GM23338 (cell line): ENCODE measurements at regions not wholly inside any gene's neighbourhood (a gene's known extent, or its start where the extent isn't known, plus 50 kb on each side); places are given as distances from the start of the nearest gene placed in this dataset.

Experiments
- EZH2 ChIP-seq: fragments of 200-600 bp; sonication (generic); IDR thresholded peaks from one replicate; pipeline ENCODE4 v1.8.0; 2017; ENCODE audit warnings: antibody characterized with exemption, mild to moderate bottlenecking, low read depth; ENCODE audit not compliant: unreplicated experiment
- POLR2AphosphoS5 ChIP-seq: IDR thresholded peaks from 2 replicates; pipeline ENCODE4 v1.6.1; 2016; ENCODE audit warnings: antibody characterized with exemption, low read depth
- TF ChIP-seq, protein P1 (sequence below), 2 experiments: fragments of 200-600 bp in 1 of 2; sonication (generic) in 1 of 2; conservative IDR thresholded peaks; 2 replicates each; pipeline versions ENCODE4 v1.5.1 to v1.6.1; 2016 to 2017; ENCODE audit warnings: antibody characterized with exemption in 2 of 2, low read depth in 2 of 2, mild to moderate bottlenecking in 2 of 2, moderate library complexity in 1 of 2
- TF ChIP-seq, protein P2 (sequence below): IDR thresholded peaks from one replicate; pipeline ENCODE4 v1.6.1; 2018; ENCODE audit warnings: antibody characterized with exemption; ENCODE audit not compliant: unreplicated experiment

DNA sequence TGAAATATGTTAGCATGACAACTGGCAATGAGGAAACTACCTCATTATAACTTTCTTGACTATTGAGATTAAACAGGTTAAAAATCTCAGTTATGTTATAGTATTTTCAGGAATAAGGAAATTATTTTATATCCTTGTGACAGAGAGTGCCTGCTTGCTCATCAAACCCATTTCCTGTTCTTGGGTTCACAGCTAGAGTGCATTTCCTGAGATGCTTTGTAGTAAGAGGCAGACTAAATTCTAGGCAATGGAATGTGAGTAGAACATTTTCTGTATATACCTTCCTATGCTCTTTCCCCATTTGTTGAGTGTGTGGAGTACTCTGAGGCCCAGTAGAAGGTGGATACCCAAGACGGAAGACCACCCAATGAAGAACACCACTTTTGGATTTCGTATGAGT is 96.9 kb upstream of the CASK start:
- TF ChIP-seq POLR2AphosphoS5 = no peak
- TF ChIP-seq, protein P1, sequence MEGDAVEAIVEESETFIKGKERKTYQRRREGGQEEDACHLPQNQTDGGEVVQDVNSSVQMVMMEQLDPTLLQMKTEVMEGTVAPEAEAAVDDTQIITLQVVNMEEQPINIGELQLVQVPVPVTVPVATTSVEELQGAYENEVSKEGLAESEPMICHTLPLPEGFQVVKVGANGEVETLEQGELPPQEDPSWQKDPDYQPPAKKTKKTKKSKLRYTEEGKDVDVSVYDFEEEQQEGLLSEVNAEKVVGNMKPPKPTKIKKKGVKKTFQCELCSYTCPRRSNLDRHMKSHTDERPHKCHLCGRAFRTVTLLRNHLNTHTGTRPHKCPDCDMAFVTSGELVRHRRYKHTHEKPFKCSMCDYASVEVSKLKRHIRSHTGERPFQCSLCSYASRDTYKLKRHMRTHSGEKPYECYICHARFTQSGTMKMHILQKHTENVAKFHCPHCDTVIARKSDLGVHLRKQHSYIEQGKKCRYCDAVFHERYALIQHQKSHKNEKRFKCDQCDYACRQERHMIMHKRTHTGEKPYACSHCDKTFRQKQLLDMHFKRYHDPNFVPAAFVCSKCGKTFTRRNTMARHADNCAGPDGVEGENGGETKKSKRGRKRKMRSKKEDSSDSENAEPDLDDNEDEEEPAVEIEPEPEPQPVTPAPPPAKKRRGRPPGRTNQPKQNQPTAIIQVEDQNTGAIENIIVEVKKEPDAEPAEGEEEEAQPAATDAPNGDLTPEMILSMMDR (conservative IDR thresholded peaks at IDR 0.05; ENCODE audit: low read depth in 2 of 2) = no peak
- TF ChIP-seq EZH2 = no peak
- TF ChIP-seq, protein P2, sequence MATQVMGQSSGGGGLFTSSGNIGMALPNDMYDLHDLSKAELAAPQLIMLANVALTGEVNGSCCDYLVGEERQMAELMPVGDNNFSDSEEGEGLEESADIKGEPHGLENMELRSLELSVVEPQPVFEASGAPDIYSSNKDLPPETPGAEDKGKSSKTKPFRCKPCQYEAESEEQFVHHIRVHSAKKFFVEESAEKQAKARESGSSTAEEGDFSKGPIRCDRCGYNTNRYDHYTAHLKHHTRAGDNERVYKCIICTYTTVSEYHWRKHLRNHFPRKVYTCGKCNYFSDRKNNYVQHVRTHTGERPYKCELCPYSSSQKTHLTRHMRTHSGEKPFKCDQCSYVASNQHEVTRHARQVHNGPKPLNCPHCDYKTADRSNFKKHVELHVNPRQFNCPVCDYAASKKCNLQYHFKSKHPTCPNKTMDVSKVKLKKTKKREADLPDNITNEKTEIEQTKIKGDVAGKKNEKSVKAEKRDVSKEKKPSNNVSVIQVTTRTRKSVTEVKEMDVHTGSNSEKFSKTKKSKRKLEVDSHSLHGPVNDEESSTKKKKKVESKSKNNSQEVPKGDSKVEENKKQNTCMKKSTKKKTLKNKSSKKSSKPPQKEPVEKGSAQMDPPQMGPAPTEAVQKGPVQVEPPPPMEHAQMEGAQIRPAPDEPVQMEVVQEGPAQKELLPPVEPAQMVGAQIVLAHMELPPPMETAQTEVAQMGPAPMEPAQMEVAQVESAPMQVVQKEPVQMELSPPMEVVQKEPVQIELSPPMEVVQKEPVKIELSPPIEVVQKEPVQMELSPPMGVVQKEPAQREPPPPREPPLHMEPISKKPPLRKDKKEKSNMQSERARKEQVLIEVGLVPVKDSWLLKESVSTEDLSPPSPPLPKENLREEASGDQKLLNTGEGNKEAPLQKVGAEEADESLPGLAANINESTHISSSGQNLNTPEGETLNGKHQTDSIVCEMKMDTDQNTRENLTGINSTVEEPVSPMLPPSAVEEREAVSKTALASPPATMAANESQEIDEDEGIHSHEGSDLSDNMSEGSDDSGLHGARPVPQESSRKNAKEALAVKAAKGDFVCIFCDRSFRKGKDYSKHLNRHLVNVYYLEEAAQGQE = no peak
